Breast epithelium (tissue), 3 donors: ENCODE measurements at regions not wholly inside any gene's neighbourhood (a gene's known extent, or its start where the extent isn't known, plus 50 kb on each side); places are given as distances from the start of the nearest gene placed in this dataset.

Source experiments
- POLR2A ChIP-seq: fragments of 450-650 bp; IDR thresholded peaks from one replicate; pipeline ENCODE4 v1.6.1; 2016; ENCODE audit warnings: antibody characterized with exemption, mild to moderate bottlenecking, moderate library complexity
- POLR2AphosphoS5 ChIP-seq, 3 donors: sonication (generic); formaldehyde crosslinking; IDR thresholded peaks; one replicate each; pipeline ENCODE4 v1.6.1; 2017; ENCODE audit warnings: antibody characterized with exemption in 3 of 3
- TF ChIP-seq, protein P1 (sequence below), 3 donors: fragments of 450-650 bp; IDR thresholded peaks; one replicate each; pipeline ENCODE4 v1.5.1; 2016 to 2017; ENCODE audit warnings: antibody characterized with exemption in 3 of 3, mild to moderate bottlenecking in 3 of 3, moderate library complexity in 3 of 3

DNA sequence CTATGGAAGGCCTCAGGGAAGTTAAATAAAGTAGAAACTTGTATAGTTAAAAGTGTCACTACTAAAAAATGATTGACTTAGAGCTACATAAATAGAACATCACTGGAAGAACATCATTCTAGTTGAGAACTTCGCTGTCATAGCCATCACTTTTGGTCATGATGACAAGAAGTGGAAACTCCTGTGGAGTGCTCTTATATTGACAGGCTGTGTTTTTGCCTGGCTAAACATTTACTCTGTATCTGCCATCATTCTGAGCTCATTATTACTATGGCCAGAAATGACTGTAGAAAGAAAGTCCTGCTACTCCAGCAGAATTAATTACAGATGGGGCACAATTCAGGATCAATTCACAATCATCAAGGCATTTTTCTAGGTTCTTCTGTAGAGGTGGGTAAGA lies 165.1 kb upstream of the GOLIM4 start:
- TF ChIP-seq, protein P1, sequence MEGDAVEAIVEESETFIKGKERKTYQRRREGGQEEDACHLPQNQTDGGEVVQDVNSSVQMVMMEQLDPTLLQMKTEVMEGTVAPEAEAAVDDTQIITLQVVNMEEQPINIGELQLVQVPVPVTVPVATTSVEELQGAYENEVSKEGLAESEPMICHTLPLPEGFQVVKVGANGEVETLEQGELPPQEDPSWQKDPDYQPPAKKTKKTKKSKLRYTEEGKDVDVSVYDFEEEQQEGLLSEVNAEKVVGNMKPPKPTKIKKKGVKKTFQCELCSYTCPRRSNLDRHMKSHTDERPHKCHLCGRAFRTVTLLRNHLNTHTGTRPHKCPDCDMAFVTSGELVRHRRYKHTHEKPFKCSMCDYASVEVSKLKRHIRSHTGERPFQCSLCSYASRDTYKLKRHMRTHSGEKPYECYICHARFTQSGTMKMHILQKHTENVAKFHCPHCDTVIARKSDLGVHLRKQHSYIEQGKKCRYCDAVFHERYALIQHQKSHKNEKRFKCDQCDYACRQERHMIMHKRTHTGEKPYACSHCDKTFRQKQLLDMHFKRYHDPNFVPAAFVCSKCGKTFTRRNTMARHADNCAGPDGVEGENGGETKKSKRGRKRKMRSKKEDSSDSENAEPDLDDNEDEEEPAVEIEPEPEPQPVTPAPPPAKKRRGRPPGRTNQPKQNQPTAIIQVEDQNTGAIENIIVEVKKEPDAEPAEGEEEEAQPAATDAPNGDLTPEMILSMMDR (IDR thresholded peaks at IDR 0.05) = no peak
- TF ChIP-seq POLR2A = no peak
- TF ChIP-seq POLR2AphosphoS5 (IDR thresholded peaks at IDR 0.05) = no peak
